ENCODE measurements at regions not wholly inside any gene's neighbourhood (a gene's known extent, or its start where the extent isn't known, plus 50 kb on each side); places are given as distances from the start of the nearest gene placed in this dataset.
A peak's percentile ranks its signal among the peaks of the same experiment; 100 is the strongest.
"Not testable (repeated sequence)": the region's sequence is repeated elsewhere in the genome, so short reads cannot be mapped to it uniquely, and the experiment has no call there.

DNA sequence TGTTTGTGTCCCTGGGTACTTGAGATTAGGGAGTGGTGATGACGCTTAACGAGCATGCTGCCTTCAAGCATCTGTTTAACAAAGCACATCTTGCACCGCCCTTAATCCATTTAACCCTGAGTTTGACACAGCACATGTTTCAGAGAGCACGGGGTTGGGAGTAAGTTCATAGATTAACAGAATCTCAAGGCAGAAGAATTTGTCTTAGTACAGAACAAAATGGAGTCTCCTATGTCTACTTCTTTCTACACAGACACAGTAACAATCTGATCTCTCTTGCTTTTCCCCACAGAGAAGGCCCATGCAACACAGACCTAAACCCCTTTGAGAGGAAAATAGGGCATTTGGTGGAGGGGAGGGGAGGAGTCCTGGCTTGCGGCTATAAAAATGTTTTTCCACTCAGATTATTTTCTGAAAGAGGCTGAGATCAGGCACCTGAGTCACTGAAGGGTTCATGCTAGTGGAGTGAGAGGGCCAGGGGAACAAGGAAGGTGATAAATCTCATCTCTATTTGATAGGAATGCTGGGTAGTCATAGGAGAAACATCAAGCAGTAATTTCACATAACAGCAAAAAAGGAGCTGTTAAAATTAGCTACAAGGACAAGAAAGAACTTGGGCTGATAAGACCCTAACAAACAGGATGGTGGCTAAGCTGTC lies 136.9 kb downstream of the OR2B2 start:
- not testable (repeated sequence) for H3K36me3 ChIP-seq (ENCODE audit: insufficient read depth, low read length); H3K9me3 ChIP-seq (replicated peaks; ENCODE audit: low read length); H3K4me2 ChIP-seq (ENCODE audit: low read length); H3K4me1 ChIP-seq (ENCODE audit: control insufficient read depth, insufficient read depth, low read length); H3K9ac ChIP-seq (ENCODE audit: low read depth, low read length); H3K4me3 ChIP-seq (ENCODE audit: low read length)
- H3K27me3 ChIP-seq (ENCODE audit: control insufficient read depth, insufficient read depth, low read length) = peaks cover 12% of the 10 kb centered on the region

DNA sequence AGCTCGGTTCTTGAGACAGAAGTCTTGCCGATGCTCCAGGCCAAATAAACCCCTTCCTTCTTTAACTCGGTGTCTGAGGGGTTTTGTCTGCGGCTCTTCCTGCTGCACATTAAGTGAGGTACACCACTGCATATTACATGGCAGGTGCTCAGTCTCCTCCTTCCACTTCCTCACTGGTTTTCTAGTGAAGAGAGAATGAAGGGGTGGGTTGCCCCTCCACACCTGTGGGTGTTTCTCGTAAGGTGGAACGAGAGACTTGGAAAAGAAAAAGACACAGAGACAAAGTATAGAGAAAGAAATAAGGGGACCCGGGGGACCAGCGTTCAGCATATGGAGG lies 138.0 kb downstream of the OR2B2 start:
- not testable (repeated sequence) for H3K4me1 ChIP-seq (ENCODE audit: control insufficient read depth, insufficient read depth, low read length); H3K4me3 ChIP-seq (ENCODE audit: low read length); H3K4me2 ChIP-seq (ENCODE audit: low read length); H3K9ac ChIP-seq (ENCODE audit: low read depth, low read length); H3K9me3 ChIP-seq (replicated peaks; ENCODE audit: low read length); H3K36me3 ChIP-seq (ENCODE audit: insufficient read depth, low read length)
- H3K27me3 ChIP-seq (ENCODE audit: control insufficient read depth, insufficient read depth, low read length) = peaks cover 12% of the 10 kb centered on the region

DNA sequence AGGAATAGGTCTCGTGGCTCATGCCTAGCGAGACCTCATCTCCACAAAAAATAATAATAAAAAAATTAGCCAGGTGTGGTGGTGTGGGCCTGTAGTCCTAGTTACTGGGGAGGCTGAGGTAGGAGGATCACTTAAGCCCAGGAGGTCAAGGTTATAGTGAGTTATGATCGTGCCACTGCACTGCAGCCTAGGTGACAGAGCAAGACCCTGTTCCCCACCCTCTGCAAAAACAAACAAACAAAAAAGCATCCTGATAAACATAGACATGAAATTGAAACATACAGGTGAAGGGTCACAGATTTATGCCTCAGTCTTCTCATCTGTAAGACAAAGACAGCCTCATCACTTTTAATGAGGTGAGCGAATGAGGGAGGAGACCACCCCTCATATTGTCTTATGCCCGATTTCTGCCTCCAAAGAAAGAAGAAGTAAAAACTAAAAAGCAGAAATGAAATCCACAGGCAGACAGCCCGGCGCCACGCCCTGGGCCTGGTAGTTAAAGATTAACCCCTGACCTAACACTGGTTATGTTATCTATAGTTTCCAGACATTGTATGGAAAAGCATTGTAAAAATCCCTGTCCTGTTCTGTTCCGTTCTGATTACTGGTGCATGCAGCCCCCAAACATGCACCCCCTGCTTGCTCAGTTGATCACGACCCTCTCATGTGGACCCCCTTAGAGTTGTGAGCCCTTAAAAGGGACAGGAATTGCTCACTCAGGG lies 138.5 kb downstream of the OR2B2 start:
- peaks cover 12% of the 10 kb centered on the region for H3K27me3 ChIP-seq (ENCODE audit: control insufficient read depth, insufficient read depth, low read length)
- H3K9ac ChIP-seq (ENCODE audit: low read depth, low read length); H3K9me3 ChIP-seq (replicated peaks; ENCODE audit: low read length); H3K36me3 ChIP-seq (ENCODE audit: insufficient read depth, low read length); H3K4me1 ChIP-seq (ENCODE audit: control insufficient read depth, insufficient read depth, low read length); H3K4me2 ChIP-seq (ENCODE audit: low read length); H3K4me3 ChIP-seq (ENCODE audit: low read length): not testable (repeated sequence)

DNA sequence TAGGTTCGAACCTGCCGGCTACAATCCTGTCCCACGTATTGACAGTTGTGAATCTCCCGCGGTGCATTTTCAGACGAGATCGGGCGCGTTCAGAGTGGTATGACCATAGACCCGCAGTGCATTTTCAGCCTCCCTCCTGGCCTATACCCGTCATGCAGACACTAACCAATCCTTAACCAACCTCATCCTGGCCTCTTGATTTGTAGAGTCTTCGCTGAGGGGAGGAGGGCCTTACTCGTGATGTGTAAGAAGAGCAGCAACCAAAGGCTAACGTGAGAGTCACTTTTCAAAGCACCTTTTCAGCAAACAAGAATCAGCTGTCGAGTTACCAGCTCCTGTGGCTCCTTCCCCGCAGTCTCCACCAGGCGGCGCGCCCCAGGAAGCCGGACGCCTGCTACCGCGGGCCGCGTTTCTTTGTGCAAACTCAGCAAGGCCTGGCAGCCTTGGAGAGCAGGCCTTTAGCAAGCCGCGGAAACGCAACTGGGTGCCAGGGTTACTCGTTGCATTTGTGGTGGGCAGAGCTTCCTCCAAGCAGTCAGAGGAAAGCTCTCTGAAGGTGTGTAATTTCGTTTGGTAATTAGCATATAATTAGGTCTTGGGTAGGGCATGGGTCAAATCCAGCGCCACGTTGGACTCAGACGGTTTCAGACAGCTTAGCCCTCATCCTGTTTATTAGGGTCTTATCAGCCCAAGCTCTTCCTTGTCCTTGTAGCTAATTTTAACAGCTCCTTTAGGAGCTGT lies 139.8 kb downstream of the OR2B2 start:
- no peaks in the 10 kb centered on the region for H3K9me3 ChIP-seq (replicated peaks; ENCODE audit: low read length)
- peaks cover 12% of the 10 kb centered on the region for H3K27me3 ChIP-seq (ENCODE audit: control insufficient read depth, insufficient read depth, low read length)
- peak overlapping the region; percentile 64 for H3K4me2 ChIP-seq (ENCODE audit: low read length)
- no peaks in the 10 kb centered on the region for H3K36me3 ChIP-seq (ENCODE audit: insufficient read depth, low read length)
- H3K4me1 ChIP-seq (ENCODE audit: control insufficient read depth, insufficient read depth, low read length) = no peaks in the 10 kb centered on the region
- H3K9ac ChIP-seq (ENCODE audit: low read depth, low read length) = no peak overlapping the region
- H3K4me3 ChIP-seq (ENCODE audit: low read length) = peak overlapping the region; percentile 46

DNA sequence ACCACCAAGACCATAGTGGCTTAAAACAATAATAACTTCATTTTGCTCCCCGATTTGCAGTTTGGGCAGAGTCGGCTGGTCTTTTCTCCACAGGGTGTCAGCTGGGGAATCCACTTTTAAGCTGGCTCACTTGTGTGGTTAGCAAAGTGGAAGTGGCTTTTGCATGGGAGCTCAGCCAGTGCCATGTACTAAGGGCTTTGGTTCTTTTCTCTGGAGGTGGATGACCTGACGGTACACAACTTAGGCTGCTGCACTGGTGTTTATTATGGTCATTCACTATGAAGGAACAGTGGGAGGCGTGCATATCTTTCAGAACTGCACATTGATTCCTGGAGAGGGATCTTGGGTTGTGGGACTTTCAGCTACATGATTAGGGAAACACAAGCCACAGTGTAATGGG lies 141.0 kb downstream of the OR2B2 start:
- Histone ChIP-seq H3K4me1 (ENCODE audit: control insufficient read depth, insufficient read depth, low read length) (no peaks in the 10 kb centered on the region), H3K4me3 (ENCODE audit: low read length) (no peak overlapping the region), H3K36me3 (ENCODE audit: insufficient read depth, low read length) (no peaks in the 10 kb centered on the region), H3K9me3 (replicated peaks; ENCODE audit: low read length) (no peaks in the 10 kb centered on the region), H3K9ac (ENCODE audit: low read depth, low read length) (no peak overlapping the region), H3K4me2 (ENCODE audit: low read length) (no peak overlapping the region), H3K27me3 (ENCODE audit: control insufficient read depth, insufficient read depth, low read length) (peaks cover 12% of the 10 kb centered on the region)

DNA sequence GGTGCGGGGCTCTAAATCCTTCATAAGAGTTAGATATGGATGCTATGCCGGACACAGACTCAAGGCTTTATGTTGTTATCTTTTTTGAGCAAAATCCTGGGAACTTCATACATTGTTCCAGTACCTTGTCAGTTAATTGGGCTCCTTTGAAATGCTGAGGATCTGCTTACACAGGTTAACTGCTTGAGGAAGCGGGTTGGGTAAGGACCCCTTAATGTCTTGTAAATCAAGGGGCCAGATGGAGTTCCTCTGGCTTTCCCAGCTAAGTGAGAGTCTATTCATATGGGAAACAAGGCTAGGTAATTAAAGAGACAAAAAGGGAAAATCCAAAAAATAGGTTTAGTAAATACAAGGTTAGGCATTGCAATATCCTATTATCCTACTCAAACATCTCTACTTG lies 141.5 kb downstream of the OR2B2 start:
- Histone ChIP-seq H3K27me3 (ENCODE audit: control insufficient read depth, insufficient read depth, low read length) (peaks cover 12% of the 10 kb centered on the region), H3K4me2 (ENCODE audit: low read length) (no peak overlapping the region), H3K9me3 (replicated peaks; ENCODE audit: low read length) (no peaks in the 10 kb centered on the region), H3K4me1 (ENCODE audit: control insufficient read depth, insufficient read depth, low read length) (no peaks in the 10 kb centered on the region), H3K36me3 (ENCODE audit: insufficient read depth, low read length) (no peaks in the 10 kb centered on the region), H3K4me3 (ENCODE audit: low read length) (no peak overlapping the region), H3K9ac (ENCODE audit: low read depth, low read length) (no peak overlapping the region)

DNA sequence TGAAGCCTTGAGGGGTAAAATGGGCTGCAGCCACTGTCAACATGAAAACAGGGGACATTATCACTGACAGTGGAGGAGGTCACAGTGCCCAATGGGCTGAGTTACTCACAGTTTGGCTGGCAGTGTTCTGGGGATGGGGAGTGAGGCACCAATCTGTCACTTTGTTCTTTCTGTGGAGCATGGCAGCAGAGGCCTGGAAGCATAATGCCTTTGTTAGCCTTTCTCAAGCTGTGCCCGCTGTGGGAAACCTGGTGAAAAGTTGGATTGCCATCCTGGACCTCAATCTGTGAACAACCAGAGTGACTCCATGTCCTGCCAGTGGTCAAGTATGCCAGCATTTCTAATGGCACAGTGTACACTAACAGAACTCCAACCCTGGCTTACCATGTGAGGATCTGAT lies 143.6 kb downstream of the OR2B2 start:
- Histone ChIP-seq H3K4me2 (ENCODE audit: low read length) (no peak overlapping the region), H3K4me1 (ENCODE audit: control insufficient read depth, insufficient read depth, low read length) (no peaks in the 10 kb centered on the region), H3K9me3 (replicated peaks; ENCODE audit: low read length) (no peaks in the 10 kb centered on the region), H3K27me3 (ENCODE audit: control insufficient read depth, insufficient read depth, low read length) (peaks cover 12% of the 10 kb centered on the region), H3K36me3 (ENCODE audit: insufficient read depth, low read length) (no peaks in the 10 kb centered on the region), H3K9ac (ENCODE audit: low read depth, low read length) (no peak overlapping the region), H3K4me3 (ENCODE audit: low read length) (no peak overlapping the region)

DNA sequence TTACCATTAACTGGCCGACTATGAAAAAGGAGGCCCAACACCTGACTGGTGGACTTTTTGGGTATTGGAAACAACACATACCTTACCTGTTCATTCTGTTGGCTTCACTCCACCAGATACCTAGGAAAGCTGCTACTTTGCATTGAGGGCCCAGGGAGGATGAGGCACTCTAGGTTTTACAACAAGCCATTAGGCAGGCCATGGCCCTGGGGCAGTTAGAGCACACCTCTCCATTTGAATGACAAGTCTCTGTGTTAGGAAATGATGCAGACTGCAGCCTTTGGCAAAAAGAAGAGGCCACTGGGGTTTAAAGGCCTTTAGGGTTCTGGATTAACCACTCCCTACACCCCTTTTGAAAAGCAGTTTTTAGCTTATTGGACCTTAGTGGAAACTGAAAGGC lies 144.3 kb downstream of the OR2B2 start:
- no peak overlapping the region for H3K4me2 ChIP-seq (ENCODE audit: low read length)
- no peak overlapping the region for H3K9ac ChIP-seq (ENCODE audit: low read depth, low read length)
- no peaks in the 10 kb centered on the region for H3K4me1 ChIP-seq (ENCODE audit: control insufficient read depth, insufficient read depth, low read length)
- no peaks in the 10 kb centered on the region for H3K36me3 ChIP-seq (ENCODE audit: insufficient read depth, low read length)
- no peaks in the 10 kb centered on the region for H3K9me3 ChIP-seq (replicated peaks; ENCODE audit: low read length)
- no peak overlapping the region for H3K4me3 ChIP-seq (ENCODE audit: low read length)
- H3K27me3 ChIP-seq (ENCODE audit: control insufficient read depth, insufficient read depth, low read length) = peaks cover 12% of the 10 kb centered on the region

DNA sequence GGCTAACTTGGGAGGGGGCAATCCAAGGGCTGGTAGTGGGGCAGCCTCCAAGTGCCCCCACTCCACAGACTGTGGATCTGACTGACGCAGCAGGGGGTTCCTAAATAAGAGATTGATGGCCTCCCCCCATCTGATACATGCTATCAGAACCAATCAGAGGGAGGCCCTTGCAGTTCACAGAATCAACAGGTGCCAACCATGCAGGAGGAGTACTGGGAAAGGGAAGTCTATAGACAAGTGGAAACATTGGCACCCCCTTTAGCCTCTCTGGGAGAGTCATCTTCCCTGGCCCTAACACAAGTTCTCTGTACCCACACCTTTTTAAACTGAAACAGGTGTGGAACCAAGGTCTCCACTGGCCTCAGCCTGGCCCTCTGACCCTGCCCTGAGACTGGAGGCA lies 145.8 kb downstream of the OR2B2 start:
- Histone ChIP-seq H3K27me3 (ENCODE audit: control insufficient read depth, insufficient read depth, low read length) (peaks cover 7% of the 10 kb centered on the region), H3K36me3 (ENCODE audit: insufficient read depth, low read length) (no peaks in the 10 kb centered on the region), H3K9ac (ENCODE audit: low read depth, low read length) (no peak overlapping the region), H3K9me3 (replicated peaks; ENCODE audit: low read length) (no peaks in the 10 kb centered on the region), H3K4me2 (ENCODE audit: low read length) (no peak overlapping the region), H3K4me1 (ENCODE audit: control insufficient read depth, insufficient read depth, low read length) (no peaks in the 10 kb centered on the region), H3K4me3 (ENCODE audit: low read length) (no peak overlapping the region)

DNA sequence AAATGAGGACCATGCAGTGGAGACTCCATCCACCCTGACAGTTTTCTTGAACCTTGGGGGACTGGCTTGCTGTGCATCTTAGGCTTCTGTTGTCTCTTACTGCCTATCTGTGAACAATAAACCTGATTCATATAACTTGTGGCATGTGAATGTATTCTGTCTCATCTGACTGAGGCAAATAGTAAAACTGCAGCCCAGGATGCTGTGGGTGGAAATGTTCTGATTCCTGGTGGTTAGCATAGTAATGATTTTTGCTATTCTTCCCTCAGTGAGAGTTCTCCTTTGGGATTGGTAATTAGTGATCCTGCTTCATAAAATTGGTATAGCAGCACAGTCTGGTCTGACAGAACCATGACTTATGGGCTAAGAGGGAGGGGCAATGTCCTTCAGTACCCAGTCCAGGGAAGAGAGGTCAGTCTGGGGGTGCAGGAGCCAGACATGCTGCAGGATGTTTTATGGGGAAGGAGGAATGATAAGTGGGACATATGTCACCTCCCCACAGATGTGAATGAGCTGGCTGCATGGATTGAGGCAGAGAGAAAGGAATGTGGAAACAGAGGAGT lies 147.1 kb downstream of the OR2B2 start:
- Histone ChIP-seq H3K4me3 (ENCODE audit: low read length) (no peak overlapping the region), H3K9ac (ENCODE audit: low read depth, low read length) (no peak overlapping the region), H3K36me3 (ENCODE audit: insufficient read depth, low read length) (no peaks in the 10 kb centered on the region), H3K4me1 (ENCODE audit: control insufficient read depth, insufficient read depth, low read length) (no peaks in the 10 kb centered on the region), H3K9me3 (replicated peaks; ENCODE audit: low read length) (no peaks in the 10 kb centered on the region), H3K4me2 (ENCODE audit: low read length) (no peak overlapping the region), H3K27me3 (ENCODE audit: control insufficient read depth, insufficient read depth, low read length) (no peaks in the 10 kb centered on the region)

DNA sequence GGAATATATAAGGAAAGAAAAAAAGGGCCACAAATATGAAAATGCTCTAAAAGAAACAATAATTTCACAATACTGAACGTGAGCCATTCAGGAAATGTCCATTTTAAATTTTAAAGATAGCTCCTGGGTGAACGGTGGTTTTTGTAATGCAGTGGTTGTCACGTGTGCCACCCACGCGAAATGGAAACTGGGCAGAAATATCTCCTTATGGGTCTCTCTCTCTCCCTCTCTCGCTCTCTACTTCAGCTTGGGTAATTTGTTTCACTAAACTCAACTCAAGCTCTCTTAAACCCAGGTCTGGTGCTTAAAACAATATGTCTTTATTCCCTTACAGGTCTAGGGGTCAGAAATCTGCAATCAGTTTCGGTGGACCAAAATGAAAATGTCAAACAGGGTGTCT lies 150.8 kb downstream of the OR2B2 start:
- Histone ChIP-seq H3K27me3 (ENCODE audit: control insufficient read depth, insufficient read depth, low read length) (peaks cover 8% of the 10 kb centered on the region), H3K9ac (ENCODE audit: low read depth, low read length) (no peak overlapping the region), H3K4me2 (ENCODE audit: low read length) (no peak overlapping the region), H3K4me3 (ENCODE audit: low read length) (no peak overlapping the region), H3K4me1 (ENCODE audit: control insufficient read depth, insufficient read depth, low read length) (no peaks in the 10 kb centered on the region), H3K36me3 (ENCODE audit: insufficient read depth, low read length) (no peaks in the 10 kb centered on the region), H3K9me3 (replicated peaks; ENCODE audit: low read length) (no peaks in the 10 kb centered on the region)
